Right forelimb (tissue), 1 donor: ENCODE measurements at regions not wholly inside any gene's neighbourhood (a gene's known extent, or its start where the extent isn't known, plus 50 kb on each side); places are given as distances from the start of the nearest gene placed in this dataset.

Source experiments
- DNase-seq: peaks from one replicate; pipeline ENCODE4 v3.0.0-alpha.2; 2018

DNA sequence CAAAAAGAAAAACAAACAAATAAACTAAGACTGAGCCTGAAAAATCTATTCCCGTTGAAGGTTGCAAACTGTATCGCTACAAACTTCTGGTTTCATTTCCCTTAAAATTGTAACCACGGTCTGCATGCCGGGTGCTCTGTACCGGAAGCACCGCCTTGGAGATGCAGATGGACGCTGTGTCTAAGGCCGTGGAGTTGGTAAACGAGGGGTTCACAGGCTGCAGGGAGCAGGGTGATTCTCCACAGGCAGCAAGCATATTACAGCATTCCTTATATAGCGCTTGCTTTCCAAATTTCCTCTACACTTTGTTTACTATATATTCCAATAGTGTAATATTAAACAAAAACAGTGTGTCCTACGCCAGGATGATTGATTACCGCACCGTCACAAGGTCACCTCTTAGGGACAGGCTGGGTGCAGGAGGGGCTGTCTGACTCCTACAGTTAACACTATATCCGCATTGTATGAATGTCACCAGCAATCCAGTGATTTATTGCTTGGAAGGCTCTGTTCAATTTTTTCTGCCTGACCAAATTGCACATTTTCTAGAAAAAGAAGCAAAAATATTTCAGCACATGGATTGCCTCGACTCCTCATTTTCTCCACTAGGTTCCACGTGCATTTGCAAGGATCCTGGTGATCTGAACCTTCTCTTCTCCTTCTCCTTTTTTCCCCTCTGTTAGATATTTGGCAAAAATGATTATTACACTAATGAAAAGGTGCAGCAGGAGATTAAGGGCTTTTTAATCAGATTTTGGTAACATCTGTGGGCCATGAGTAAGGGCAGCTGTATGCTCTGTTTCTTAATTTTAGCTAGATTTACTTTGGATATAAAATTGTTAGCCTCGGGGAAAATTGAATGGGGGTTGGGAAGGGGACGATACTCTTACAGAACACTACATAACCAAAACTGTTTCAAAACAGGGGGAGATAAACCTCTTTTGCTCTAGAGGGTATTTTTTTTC lies 325.8 kb upstream of the MGMT start:
- no peak for DNase-seq

DNA sequence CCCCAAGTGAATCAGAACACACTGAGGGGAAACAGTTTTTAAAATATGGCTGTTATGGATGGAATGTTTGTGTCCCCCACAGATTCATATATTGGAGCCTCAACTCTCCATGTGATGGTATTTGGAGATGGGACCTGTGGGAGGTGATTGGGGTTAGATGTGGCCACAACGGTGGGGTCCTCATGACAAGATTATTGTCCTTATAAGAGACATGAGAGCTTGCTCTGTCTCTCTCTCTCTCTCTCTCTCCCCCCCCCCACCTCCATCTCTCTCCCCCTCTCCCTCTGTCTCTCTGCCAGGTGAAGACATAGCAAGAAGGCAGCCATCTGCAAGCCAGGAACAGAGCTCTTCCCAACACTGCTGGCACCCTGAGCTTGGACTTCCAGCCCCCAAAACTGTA lies 315.8 kb upstream of the MGMT start:
- DNase-seq = no peak

DNA sequence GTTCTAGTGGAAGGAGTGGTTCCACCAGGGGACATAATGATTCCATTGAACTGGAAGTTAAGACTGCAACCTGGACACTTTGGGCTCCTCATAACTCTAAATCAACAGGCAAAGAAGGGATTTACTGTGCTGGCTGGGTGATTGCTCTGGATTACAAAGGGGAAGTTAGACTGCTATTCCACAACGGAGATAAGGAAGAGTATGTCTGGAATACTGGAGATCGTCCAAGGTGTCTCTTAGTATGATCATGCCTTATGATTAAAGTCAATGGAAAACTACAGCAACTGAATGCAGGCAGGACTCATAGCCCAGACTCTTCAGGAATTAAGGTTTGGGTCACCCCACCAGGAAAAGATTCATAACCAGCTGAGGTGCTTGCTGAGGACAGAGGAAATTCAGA lies 310.6 kb upstream of the MGMT start:
- DNase-seq = no peak

DNA sequence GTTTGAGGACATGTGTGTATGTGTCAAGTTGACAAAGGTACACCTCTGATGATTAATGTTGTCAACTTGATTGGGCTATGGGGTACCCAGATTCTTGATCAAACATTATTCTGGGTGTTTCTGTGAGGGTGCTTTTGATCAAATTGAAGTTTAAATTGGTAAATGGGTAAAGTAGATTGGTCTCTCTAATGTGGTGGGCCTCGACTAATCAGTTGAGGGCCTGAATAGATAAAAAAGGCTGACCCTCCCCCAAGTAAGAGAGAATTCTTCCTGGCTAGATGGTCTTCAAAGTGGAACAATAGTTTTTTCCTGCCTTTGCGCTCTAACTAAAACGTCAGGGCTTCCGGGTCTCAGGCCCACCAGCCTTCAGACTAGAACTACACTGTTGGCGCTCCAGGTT lies 309.9 kb upstream of the MGMT start:
- DNase-seq = no peak

DNA sequence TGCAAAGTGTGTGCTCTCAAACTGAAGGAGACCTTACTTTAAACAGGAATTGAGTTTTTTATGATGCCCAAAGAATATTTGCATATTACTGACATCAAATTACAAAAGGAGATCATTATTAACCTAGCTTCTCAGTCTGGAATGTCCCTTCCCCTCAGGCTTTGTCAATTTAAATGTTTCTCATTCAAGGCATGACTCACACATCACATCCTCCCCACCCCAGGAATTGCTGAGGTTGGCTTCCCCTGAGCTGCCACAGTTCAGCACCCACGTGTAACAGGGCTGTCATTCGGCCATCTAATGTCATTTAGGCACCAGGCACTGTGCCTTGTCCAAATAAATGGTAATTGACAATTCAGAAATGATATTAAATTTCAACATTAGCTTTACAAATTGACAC lies 305.9 kb upstream of the MGMT start:
- DNase-seq = no peak

DNA sequence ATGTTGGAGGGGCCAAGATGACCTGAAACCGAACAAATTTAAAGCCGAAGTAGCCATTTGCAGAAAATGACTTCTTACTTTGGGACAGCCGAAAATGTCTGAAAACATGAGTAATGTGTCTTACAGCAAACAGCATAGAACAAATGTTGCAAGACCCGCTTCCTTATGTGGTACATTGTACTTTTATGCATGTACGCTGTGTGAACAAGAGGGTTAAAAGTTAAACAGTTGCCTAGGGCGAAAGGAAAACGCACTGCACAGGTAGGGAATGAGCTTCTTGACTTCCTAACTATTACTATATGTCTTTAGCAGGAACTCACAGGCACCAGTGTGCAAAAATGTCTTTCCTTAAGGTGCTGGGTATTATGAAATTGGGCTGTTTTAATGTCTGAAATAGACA lies 303.5 kb upstream of the MGMT start:
- DNase-seq = no peak

DNA sequence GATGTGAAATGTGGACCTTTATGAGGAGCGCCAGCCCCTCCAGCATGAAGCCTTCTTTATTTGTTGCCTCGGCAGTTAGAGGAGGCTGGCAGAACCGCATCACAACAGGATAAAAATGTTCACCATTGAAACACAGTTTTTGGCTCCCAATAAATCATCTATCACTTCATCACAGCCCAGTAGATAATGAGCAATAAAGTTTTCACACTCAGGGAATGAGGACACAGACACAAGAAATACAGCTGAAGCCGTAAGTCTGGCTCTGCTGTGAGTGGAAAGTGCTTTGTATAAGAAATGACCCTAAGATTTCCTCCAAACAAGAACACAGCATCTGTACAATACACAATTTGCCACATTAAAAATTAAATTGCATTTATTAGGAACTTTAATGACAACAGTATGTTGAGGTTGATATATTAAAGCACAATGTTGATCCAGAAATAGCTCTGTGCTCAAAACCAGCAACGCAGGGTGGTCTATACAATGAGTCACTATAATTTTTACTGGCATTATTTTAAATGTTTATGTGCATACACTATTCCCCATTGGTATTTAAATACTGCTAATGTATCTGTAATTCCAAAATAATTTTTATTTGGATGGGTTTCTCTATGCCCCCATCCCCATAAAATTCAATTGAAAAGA lies 301.8 kb upstream of the MGMT start:
- no peak for DNase-seq

DNA sequence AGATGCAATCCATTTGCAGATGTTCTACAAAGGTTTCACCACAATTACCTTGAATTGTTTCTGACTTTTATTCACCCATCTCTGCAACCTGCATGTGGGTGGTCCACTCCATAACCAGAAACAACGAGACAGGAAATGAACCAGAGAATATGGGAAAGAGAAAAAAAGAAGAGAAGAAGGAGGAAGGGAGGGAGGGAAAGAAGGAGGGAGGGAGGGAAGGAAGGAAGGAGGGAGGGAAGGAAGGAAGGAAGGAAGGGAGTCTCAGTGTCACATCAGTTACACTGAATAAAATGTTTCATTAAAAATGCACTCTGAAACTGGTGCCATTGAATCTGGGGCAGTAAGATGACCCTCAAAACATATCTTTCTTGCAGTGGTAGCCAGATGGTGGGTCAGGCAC lies 301.3 kb upstream of the MGMT start:
- DNase-seq = no peak

DNA sequence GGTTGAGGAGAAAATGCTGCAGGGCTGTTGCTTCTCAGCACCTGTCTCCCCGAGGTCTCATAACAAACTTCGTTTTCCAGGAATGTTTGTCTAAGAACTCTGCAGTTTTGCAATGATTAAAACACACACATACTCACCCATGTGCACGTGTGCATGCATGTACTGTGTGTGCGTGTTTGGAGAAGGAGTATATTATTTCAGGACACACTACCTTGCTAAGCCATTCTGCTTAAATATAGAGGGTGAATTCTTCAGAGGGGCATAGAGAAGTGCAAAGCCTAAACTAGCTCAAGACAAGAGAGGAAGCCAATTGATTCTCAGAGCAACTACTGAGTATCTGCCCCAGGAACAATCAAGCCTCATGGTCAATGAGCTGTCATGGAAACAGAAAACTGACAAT lies 298.4 kb upstream of the MGMT start:
- DNase-seq = no peak

DNA sequence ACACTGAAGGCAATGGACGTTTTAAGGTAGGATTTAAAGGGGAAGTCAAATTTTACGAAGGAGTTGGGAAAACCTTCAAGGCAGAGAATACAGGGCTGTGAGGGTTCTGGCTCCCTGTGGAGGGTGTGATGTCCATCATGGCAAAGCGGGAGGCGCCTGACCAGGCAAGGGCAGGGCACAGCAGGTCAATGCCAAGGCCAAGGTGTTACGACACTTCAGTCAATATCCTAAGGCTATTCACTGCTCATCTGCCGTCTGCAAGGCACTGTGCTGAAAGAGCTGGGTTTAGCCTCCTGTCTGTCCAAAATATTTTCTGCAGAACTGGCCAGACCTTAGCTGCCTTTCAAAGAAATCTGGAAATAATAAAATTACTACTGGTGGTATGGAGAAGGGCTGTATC lies 297.9 kb upstream of the MGMT start:
- no peak for DNase-seq

DNA sequence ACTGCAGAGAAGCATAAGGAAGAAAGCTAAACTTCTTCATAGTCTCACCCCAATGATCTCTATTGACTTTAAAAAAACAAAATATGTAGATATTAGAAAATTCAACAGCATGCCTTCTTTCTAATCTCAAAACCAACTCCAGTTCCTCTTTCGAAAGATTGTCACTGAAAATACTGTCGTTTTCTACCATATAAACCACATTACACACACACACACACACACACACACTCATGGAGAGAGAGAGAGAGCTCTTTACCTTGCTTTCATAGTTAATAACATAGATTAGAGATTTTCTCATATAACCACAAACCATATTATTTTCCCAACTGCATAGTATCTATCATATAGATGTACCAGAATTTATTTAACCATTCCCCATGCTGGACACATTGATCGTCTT lies 296.2 kb upstream of the MGMT start:
- DNase-seq = no peak

DNA sequence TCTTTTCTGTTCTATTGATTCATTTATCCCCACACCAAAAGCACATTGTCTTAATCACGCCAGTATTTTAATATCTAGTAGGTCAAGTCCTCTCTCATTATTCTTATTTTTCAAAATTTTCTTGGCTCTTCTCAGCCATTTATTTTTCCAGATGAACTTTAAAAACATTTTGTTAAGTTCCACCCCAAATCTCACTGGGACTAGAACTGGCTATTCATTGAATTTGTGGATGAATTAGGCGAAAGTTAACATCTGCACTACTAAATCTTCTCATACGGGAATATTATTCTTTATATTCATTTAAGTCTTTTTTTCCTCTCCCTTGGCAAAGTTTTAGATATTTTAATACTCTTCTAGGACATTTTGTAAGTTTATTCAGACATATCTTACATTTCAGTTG lies 295.2 kb upstream of the MGMT start:
- DNase-seq = no peak

DNA sequence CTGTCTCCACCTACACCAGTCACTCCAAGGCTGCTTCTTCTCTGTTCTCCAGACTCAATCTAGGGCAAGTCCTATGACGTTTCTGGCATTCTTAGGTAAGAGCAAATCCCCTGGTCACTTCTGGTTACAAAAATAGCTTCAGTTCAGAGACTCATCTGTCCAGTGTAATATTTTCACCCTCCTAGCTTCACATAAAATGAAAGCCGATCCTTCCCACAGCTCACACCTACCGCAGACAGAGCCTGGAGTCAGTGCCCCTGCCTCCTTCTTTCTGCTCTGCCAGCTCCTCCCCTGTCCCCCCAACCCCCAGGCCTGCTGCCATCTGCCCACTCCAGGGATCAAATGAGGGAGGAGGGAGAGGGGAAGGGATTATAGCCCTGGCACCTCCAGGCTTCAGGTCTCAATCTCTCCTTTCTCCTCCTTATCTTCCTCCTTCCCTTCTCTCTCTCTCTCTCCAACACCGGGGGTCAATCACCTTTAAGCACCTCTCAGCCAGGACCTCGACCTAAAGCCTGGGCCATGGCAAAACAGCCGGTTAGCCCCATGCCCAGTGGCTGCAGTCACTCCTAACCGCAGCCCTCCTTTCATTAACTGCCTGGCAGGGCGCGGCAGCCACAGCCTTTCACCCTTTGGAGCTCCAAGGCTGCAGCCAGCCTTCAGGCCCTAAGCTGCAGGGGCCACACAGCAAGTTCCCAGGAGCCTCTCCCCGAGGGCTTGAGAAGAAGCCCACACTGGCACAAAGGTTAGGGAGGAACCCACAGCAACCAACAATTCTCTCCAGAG lies 292.6 kb upstream of the MGMT start:
- DNase-seq = no peak

DNA sequence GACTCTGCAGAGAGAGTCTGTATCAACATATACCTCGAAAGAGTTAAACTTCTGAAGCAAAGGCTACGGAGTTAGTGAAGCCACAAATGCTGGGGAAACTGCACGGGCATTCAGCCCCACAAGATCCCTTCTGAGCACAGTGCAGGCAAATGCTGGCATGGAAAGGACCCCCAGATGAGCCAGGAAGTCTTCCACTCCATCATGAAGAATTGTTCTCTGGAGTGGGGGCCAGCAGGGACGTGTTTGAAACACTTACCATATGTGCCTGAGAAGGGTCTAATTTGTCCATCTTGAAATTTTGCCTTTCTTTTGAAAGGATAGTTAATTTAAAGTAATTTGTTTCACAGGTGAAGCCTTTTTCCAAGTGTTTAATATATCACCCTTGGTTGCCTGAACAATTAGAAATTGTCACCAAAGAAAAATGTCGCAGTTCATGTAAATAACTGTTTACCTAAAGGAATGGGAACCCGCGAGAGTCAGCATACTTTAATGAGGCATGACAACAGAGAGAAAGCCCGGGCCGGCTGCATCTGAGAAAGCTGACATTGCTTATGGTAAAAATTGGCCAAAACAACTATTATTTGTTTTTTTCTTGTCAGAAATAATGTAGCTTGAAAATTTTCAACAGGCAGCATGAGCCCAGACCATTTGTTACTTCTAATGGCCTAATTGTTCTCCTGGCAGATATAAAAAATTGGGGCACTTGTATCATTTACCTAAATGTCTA lies 287.6 kb upstream of the MGMT start:
- no peak for DNase-seq

DNA sequence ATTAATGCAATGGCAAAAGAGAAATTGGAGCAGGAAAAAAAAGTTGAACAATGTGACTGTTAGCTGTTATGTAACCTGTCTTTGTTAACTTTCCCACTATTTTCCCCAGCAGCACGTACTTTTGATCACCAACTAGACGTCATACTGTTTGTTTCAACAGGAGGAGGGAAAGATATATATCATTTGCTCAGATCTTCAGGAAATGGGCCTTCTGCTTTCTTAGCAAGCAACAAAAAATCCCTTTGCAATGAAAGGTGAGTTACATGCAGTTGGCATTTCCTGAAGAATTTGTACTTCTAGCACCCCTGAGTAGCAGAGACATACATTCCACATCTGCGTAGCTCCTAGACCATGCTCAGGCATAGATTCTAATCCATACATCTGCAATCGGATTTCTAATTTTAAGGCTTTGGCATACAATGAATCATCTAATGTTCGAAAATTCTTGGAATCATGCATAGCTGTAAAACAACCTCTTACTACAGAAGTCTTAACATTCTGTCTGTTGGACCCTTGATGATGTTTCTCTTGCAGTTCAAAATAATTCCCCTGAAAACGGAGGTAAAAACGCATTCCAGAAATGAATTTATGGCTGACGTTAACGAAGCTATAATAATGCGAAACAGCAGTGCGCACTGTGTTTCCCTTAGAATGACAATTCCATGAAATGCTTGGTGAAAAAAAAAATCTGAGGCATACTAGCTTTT lies 286.9 kb upstream of the MGMT start:
- no peak for DNase-seq

DNA sequence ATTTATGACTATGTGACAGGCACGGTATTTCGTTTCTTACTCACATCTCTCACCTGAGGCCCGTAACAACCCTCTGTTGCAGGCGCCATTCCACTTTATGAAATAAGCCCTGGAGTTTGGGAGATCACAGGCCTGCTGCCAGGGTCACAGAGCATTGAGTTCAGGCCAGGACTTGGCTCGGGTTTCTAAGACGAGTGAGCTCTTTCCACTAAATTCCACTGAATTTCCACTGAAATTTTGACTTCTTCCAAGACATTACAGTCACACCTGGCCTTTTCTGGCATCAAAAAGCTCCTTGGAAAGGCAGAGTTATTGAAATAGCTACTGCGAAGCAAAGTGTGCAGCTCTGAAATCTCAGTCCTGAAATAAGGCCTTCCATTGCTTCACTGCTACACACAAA lies 282.8 kb upstream of the MGMT start:
- DNase-seq = peak; percentile 68

DNA sequence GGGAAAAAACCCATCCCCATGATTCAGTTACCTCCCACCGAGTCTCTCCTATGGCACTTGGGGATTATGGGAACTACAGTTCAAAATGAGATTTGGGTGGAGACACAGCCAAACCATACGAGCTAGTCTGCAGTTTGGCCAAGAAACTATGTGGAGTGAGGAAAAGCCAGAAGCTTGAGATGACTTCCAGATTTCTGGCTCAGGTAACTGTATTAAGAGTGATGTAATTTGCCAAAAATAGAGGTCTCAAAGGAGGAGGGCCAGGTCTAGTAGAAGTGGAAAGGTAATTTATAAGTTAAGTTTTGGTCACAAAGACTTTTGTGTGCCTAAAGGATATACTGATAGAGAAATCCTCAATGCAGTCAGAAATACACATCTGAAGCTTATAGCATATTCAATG lies 279.7 kb upstream of the MGMT start:
- DNase-seq = no peak

DNA sequence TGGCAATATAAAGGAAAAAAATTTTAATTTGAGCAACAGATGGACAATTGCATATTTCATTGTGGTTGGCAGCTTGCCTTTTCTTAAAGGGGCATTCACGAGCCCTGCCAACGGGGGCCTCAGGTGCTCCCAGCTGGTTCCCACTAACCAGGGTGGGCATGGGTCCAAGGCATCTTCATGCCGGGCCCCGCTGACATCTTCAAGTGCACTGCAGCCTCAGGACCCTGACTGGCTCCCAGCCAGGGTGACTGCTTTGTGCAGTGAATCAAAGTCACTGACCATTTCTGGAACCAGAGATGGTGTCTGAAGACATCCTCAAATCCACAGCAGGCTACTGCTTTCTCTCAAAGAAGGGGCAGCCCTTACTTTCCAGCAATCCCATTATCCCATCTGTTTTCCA lies 275.2 kb upstream of the MGMT start:
- peak; percentile 66 for DNase-seq

DNA sequence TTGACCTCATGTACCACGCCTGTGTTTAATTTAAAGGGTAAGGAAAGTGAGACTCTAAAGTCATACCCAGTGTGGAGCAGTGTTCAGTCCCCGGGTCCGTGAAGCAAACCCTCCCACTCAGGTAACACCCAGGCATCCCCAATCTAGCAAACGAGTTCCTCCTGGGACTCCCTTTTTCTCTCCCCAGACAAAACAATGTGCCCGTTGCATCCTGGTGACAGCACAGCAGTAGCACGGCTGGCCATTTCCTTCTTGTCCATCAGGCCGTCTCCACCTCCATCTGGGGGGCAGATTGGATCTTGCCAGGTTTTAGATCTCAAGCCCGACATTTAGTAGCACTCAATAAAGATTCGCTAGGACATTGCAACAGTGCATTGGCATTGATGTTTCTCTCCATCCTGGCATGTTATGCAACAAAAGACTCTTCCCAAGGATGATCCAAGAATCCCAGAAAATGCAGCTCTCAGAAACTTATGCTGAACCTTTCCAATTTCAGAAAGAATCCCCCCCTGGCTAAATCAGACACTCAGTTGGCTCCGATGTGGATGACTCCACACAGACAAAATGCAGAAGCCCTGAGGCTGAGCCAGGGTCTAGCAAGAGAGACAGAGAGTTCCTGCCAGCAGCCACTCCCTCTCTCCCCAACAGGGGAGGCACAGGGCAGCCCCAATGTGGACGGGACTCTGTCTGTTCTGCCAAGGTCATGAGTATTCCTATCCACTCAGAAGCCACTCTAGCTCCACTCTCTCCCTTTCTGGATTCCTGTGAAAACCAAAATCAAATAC lies 274.5 kb upstream of the MGMT start:
- peak; percentile 80 for DNase-seq

DNA sequence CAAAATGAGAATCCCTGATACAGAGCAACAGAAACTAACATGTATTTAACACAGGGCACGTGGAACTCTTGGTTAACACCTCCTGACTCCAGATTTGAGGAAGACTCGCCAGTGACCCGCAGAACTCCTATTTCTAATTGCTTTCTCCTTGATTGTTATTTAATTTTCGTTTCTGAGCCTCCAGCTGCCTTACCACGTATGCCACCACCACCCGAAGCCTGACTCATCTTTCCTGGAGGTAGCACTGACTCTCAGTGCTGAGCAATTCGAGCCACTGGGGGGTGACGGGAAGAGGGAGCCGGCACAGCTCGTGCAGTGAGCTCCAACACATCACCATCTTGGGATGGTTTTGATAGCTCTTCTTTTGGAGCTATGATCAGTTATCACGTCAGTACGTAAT lies 273.9 kb upstream of the MGMT start:
- no peak for DNase-seq

DNA sequence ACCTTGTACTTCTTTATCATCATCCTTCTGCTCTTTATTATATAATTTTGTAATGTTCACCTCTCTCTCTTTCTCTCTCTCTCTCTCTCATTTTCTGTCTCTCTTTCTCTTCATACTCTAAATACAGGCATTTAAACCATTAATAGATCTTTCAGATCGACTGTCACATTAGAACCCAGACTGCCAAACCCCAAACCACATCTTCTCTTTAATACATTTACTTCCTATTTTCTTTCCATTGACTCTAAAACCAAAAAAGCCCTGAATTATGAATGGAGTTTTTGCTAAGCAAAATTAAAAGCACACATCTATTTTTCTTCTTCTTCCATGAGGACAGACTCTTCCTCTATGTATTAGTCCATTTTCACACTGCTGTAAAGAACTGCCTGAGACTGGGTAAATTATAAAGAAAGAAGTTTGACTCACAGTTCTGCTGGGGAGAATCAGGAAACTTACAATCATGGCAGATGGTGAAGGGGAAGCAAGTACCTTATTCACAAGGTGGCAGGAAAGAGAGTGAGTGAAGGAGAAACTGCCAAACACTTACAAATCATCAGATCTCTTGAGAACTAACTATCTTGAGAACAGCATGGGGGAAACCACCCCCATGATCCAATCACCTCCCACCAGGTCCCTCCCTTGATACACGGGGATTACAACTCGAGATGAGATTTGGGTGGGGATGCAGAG lies 272.7 kb upstream of the MGMT start:
- DNase-seq = no peak
